Stimulated activated CD8-positive, alpha-beta memory T cell treated with anti-CD3 and anti-CD28 coated beads, Interleukin-12 subunit alpha, Interleukin-12 subunit beta, amount 100 ng/mL, for 1 hour (primary cell): ENCODE measurements at regions not wholly inside any gene's neighbourhood (a gene's known extent, or its start where the extent isn't known, plus 50 kb on each side); places are given as distances from the start of the nearest gene placed in this dataset.

ENCODE experiments used
- DNase-seq: peaks from one replicate; pipeline ENCODE4 v3.0.0-alpha.2; 2020; ENCODE audit warnings: low read depth

DNA sequence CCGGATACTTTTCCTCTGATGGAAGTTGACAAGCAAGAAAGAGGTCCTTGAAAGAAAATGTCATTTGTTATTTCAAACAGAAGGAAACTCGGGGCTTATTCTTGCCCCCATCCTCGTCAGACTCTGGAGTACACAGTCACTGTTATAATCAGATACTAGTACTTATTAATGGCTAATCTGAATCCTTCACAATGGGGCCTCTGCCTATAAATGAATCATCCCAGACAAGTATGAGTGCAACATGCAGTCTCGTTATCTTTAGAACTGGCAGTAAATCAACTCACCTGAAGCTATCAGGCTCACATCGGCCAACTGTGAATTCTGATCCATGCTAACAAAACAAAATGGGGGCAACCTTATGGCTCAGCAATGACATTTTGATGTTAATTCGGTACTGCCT, 216.7 kb downstream of the GRIN2B start:
- DNase-seq = no peak

DNA sequence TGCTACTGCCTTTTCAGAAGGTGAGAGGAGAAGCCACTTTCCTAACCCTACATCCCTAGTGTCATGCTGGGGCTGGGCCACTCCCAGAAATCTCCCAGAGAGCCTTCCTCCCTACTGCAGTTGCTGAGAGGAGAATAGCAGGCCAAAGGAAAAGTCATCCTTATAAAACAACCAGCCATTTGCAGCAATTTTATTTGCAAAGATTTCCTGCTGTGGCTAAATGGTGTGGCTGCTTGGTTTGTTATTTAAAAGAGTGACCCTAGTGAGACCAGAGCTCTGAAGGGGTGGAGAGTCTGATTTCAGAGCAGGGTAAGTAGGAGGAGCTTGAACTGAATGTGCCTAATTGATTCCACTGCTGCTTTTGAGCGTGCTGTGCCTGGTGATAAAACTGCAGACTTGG, 232.0 kb downstream of the GRIN2B start:
- no peak for DNase-seq

DNA sequence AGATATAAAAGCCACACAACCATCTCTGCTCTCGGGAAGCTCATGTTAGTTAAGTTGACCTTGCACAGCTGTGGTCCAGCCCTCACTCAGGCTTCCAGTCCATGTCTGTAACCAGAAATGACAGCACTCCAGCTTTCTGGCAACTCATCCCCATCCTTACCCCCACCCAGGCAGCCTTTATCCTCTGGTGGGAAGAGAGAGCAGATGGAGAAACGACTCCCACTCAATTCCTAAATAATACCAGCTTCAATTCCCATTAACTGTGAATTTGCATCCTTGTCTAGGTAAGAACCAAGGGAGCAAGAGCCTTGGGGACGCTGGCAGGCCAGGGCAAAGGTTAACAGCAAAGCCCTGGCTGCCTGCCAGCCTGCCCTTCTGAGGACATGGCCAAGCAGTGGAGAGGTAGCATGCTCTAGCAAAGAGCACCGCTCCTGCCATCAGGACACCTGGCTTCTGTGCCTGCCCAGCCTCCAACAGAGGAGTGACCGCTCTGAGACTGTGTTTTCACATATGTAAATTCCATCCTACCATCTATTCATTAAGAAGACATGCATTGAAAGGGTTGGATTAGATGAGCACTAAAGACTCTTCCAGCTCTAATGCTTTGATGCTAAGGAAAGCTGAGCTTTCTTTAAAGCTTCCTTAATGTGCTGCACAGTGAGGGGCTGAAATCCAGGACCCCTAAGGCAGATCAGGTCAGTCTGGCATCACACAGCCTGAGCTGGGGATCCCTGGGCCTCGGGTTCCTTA, 236.1 kb downstream of the GRIN2B start:
- DNase-seq = no peak

DNA sequence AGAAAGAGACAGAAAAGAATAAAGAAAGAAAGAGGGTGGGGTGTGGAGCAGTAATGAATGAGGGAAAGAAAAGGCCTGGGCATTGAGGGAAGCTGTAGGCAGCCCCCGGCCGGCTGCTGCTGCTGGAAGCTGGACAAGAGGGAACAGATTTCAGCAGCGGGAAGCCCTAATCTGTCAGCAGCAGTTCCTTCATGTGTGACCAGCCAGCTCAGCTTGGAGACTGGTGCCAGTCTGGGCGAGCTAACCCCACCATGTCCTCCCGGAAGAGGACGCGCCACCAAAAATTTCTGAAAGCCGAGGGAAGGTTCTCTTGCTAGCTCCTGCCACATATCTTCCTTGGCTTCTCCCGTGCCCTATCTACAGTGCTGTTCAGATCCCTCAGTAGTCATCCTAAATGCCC, 236.8 kb downstream of the GRIN2B start:
- DNase-seq = no peak

- DNase-seq = no peak
These were observed 241.3 kb downstream of the GRIN2B start for GRCh38 chr12:13740149-13740545.

DNA sequence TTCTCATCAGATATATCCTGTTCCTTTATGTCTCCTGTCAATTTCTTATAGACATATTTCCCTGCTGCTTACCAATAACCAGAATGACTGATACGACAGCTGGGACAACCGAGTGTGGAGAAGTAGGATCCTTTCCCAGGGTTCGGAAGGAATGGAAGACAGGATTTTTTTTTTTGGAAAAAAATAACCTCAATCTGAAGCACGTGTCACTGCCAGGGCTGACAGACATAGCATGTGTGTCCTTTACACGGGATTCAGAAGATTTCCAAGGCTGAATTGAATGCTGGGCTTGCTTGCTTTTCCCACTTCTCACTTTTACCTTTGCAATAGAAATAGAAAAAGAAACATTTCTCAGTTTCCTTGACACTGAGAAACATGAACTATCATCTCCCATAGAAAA, 245.7 kb downstream of the GRIN2B start:
- no peak for DNase-seq

DNA sequence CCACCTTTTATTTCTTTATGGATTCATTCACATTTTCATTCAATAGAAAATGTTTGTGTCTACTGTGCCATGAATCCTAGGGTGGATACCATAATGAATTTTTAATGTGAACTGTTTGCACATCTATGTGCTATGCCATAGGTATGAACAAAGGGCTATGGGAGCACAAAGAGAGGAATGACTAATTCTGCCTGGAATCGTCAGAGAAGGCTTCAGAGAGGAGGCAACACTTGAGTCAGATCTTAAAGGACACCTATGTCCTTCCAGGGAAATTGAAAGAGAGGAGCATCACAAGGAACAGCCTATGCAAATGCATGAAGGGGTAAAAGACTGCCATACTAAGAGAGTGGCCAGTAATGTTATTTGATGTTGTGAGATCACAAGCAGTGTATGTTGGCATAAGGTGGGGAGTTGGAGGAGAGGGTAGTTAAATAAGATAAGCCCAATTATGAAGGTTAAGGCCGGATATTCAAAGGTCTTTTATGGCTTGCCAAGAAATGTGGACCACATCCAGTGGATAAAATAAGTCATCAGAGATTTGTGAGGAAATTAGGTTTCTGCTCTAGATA, 246.7 kb downstream of the GRIN2B start:
- no peak for DNase-seq

DNA sequence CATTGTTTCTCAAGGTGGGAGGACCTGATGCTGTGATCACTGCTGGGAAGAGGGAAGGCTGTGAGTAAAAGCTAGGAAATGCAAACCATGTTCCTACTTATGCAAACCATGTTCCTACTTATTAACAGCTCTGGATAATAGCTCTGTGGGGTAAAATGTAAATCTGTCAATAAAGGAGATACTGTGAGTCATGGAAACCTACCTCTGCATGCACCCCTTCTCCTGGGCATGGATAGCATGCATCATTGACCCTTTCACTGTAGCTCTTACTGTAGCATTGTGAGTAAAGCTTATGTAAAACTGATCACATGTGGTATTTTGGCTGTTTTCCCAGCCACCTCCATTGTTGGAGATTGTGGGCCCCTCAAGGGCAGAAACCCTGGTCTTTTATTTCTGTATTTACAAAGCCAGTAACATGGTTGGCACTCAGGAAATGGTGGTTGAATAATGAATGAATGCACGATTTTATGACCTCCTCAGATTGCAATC, 253.7 kb downstream of the GRIN2B start:
- DNase-seq = no peak

DNA sequence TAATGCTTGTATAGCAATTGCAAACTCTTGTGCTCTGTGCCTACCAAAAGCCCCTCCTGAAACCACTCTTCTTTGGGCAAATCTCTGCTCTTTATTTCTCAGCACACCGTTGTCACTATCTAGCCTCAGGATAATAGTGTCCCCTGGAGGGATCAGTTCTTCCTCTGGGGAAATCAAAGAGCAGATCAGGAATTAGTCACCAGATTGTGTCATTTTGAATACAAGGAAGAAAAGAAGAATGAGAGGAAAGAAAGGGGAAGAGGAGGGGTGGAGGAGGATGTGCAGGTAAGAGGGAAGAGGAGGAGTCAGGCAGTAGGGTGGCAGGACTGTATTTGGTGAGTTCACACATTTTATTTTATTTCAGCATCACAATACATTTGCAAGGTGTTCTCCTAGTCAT, 256.4 kb downstream of the GRIN2B start:
- DNase-seq = no peak

DNA sequence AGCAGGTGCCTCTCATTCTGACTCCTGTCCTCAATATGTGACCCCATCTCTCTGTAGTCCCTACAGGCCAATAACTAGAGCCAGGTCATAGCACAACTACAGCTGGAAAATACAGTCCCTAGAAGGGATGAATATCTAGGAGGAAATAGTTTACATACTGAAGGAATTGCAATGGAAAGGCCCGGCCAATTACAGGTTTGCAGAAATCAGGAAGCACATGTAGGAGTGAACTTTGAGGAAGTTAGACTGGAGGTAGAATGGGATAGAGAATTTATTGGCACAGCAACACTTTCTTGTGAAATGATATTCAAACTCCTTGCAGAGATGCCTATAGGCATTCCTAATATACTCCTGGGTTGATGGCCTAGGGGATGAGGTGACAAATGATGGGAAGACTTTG, 257.3 kb downstream of the GRIN2B start:
- no peak for DNase-seq

- DNase-seq = no peak
These were observed 261.4 kb downstream of the GRIN2B start for GRCh38 chr12:13719986-13720385.

- DNase-seq = no peak
These were observed 263.1 kb downstream of the GRIN2B start for GRCh38 chr12:13718271-13718670.

GRCh38 chr12:13716119-13716518, 265.3 kb downstream of the GRIN2B start:
- no peak for DNase-seq

DNA sequence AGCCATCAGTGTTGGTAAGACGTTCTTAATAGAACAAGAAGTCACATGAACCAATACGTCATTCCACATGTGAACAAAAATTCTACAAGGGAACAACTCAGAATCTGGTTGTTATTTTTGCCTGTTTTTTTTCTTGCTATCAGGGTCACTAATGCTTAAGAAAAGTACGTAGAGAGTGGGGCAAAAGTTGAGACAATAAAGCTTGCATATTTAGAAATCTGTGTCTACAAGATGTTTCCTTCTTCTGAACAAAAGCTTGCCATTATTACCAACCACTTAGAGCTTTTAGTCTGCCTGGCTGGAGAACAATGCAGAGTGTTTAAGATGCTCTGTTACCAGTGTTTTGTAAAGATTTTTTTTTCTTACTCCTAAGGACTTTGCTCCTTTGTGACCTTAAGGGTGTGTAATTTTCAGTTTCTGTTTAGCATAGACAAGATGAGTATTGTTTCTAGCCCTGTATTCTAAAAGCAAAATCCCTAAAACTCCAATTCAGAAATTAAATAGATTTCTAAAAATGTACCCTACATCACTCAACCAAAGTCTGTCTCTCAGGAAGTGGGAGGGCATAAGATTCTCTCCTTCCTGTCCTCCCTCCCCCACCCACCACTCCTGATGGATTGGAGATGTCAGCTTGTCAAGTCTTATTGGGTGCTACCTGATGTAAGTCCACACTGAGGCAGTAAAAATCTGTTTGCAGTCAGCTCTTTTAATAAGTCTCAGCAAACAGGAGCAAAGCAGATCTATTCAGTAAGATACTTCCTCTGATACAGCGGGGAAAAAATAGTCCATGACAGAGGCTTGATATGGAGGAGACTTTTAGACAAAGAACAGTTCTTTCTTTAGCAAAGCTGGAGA, 267.6 kb downstream of the GRIN2B start:
- DNase-seq = no peak

- DNase-seq = no peak
These were observed 273.6 kb downstream of the GRIN2B start for GRCh38 chr12:13707829-13708228.

DNA sequence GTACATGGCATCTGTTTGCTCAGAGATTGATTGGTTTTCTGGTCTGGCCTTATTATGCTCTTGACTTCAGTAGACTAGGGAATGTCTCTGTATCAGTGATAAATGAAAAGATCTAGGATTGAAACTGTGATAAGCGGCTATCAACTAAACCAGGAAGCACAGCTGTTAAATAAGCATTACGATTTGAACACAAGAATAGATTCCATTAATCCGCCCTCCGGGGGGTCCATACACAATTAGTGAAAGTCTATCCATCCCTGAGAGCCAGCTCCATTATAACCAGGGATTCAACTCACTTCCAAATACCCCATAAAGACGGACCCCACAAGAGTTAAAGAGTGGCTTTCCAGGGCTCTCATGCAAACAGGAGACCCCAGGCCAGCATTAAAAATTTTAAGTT, 279.0 kb downstream of the GRIN2B start:
- DNase-seq = no peak

DNA sequence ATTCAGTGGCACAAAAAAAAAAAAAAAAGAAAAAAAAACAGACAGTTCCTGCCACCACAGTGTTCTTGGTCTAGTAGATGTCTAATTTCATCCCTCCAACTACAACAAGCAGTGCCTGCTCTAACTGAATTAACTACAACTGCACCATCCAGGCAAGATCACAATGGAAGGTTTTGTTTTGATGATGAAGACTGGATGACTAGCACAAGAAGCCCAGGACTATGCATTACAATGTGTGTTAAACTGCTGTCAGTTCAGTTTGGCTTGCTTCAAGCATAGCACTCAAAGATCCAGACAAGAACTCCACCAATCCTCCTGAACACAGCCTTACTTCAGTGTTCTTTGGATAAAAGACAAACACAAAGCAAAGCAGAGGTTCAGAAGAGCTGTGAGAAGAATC, 279.9 kb downstream of the GRIN2B start:
- no peak for DNase-seq

- DNase-seq = no peak
These were observed 283.4 kb downstream of the GRIN2B start for GRCh38 chr12:13697973-13698372.

DNA sequence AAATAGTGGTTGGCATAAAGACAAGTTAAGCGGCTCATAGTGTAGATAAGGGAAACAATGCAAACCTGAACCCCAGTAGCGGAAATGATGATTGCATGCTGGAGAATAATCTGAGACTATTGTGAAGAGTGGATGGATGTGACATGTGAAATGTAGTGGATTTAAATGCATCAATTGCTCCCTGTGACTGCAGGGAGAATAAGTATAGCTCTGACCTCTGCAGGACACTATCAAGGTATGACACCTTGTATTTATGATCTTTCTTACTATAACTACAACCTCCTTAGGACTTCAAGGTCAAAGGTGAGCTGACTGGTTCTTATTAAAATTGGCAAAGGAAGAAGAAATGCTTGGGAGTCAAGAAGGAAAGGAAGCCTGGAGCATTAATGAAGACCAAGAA, 285.6 kb downstream of the GRIN2B start:
- no peak for DNase-seq

DNA sequence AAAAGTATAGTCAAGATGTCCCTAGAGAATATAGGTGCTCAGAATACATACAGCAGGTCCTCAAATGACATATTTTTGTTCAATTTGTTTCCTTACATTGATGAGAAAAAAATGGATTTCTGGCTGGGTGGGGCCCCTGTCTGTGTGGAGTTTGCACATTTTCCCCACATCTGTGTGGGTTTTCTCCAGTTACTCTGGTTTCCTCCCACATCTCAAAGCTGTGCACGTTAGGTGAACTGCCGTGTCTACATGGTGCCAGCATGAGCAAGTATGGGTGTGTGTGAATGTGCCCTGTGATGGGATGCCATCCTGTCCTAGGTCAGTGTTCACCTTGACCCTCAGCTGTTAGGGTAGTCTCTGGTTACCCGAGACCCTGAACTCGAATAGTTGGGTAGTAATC, 289.1 kb downstream of the GRIN2B start:
- no peak for DNase-seq

DNA sequence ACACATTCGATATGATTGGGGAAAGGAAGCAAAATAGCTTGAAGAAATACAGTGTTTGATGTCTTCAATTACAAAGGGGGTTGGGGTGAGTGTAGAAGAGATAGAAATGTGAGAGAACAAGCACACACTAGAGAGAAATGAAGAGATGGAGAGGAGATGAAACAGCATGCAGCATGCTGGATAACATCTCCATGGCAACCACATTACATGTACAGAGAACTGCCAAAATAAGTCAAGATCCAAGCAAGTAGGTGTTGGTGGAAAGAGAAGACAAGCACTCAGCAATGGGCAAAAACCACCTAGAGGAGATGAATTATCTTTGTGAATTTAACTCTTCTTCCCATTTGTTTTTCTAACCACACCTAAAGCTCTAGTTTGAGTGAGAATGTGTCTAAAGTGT, 289.8 kb downstream of the GRIN2B start:
- DNase-seq = no peak

DNA sequence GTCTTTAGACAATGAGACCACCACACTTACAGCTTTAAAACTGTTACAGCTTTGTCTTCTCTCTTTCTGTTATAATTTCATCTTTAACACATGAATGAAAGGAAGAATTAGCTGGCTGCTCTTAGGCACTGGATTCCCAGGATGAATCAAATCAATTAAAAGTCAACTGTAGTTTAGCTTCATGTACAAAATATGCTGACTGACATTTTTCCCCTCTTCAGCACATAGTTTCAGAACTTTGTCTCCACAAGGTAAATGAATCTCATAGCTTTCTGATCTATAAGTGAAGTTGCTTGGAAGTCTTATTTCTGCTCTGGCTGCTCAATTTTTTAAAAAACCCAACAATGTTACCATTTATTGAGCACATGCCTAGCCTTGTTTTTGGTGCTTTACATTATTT, 293.8 kb downstream of the GRIN2B start:
- no peak for DNase-seq

DNA sequence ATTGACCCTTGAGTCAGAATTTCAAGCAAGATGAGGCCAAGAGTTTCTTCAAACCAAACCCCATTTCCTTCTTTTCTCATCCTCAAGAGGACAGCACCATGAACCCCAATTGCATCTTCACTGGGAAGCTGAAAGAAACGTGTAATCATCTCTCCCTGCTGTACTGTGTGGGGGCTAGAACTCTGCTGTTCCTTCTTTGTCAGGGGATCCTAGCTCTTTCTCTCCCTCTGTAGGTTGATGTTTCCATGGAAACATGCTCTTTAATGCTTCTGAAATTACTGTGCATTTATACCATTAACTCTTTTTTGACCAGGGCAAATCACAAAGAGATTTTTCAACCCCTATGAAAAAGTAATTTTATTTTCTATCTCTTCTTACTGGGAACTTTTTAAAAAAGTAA, 295.1 kb downstream of the GRIN2B start:
- DNase-seq = no peak
